GM18858 (cell line): ENCODE measurements at regions not wholly inside any gene's neighbourhood (a gene's known extent, or its start where the extent isn't known, plus 50 kb on each side); places are given as distances from the start of the nearest gene placed in this dataset.

Experiments
- ATAC-seq: cut with Tn5 transposase; IDR thresholded peaks from one replicate; pipeline ENCODE4 v1.9.1; 2021; ENCODE audit not compliant: unreplicated experiment

GRCh38 chr6:144999127-144999526 is 714.0 kb downstream of the UTRN start:
- no peak for ATAC-seq

GRCh38 chr6:145003145-145003544 is 718.0 kb downstream of the UTRN start:
- ATAC-seq = no peak

- ATAC-seq = no peak
Observed at GRCh38 chr6:145006914-145007313, 721.8 kb downstream of the UTRN start.

- no peak for ATAC-seq
Observed at GRCh38 chr6:145008715-145009114, 723.6 kb downstream of the UTRN start.

GRCh38 chr6:145009711-145010110 is 724.6 kb downstream of the UTRN start:
- ATAC-seq = no peak

- no peak for ATAC-seq
Observed at GRCh38 chr6:145012039-145012662, 723.2 kb downstream of the EPM2A start.

- peak; percentile 98 for ATAC-seq
Observed at GRCh38 chr6:145015739-145016558, 719.4 kb downstream of the EPM2A start.

GRCh38 chr6:145017051-145017450 is 718.3 kb downstream of the EPM2A start:
- ATAC-seq = no peak

- ATAC-seq = no peak
Observed at GRCh38 chr6:145017516-145017915, 717.8 kb downstream of the EPM2A start.

- no peak for ATAC-seq
Observed at GRCh38 chr6:145018027-145018426, 717.3 kb downstream of the EPM2A start.

- no peak for ATAC-seq
Observed at GRCh38 chr6:145020114-145020513, 715.2 kb downstream of the EPM2A start.

GRCh38 chr6:145020543-145020942 is 714.8 kb downstream of the EPM2A start:
- no peak for ATAC-seq

- ATAC-seq = no peak
Observed at GRCh38 chr6:145022199-145022796, 713.0 kb downstream of the EPM2A start.

GRCh38 chr6:145023116-145023726 is 712.1 kb downstream of the EPM2A start:
- no peak for ATAC-seq

- no peak for ATAC-seq
Observed at GRCh38 chr6:145025488-145025887, 709.8 kb downstream of the EPM2A start.

- ATAC-seq = no peak
Observed at GRCh38 chr6:145026267-145026679, 709.0 kb downstream of the EPM2A start.

GRCh38 chr6:145028144-145028818 is 707.0 kb downstream of the EPM2A start:
- ATAC-seq = peak; percentile 84

GRCh38 chr6:145031001-145031400 is 704.3 kb downstream of the EPM2A start:
- ATAC-seq = no peak

GRCh38 chr6:145031962-145032361 is 703.4 kb downstream of the EPM2A start:
- ATAC-seq = no peak

GRCh38 chr6:145032562-145033145 is 702.7 kb downstream of the EPM2A start:
- ATAC-seq = no peak

GRCh38 chr6:145034664-145035063 is 700.7 kb downstream of the EPM2A start:
- ATAC-seq = no peak
